ENCODE measurements at regions not wholly inside any gene's neighbourhood (a gene's known extent, or its start where the extent isn't known, plus 50 kb on each side); places are given as distances from the start of the nearest gene placed in this dataset.
"Not testable (repeated sequence)": the region's sequence is repeated elsewhere in the genome, so short reads cannot be mapped to it uniquely, and the experiment has no call there.

- DNase-seq = no peak
Measured at GRCh38 chr20:19835533-19836222, 77.6 kb downstream of the RIN2 start.

GRCh38 chr20:19838468-19838867, 80.4 kb downstream of the RIN2 start:
- DNase-seq = no peak

GRCh38 chr20:19839053-19839452, 81.0 kb downstream of the RIN2 start:
- no peak for DNase-seq

- no peak for DNase-seq
Measured at GRCh38 chr20:19840111-19840710, 82.2 kb downstream of the RIN2 start.

GRCh38 chr20:19841740-19842139, 83.7 kb downstream of the RIN2 start:
- DNase-seq = no peak

GRCh38 chr20:19844850-19845249, 86.8 kb downstream of the RIN2 start:
- not testable (repeated sequence) for DNase-seq

- DNase-seq = no peak
Measured at GRCh38 chr20:19847383-19847782, 89.3 kb downstream of the RIN2 start.

GRCh38 chr20:19849341-19850197, 91.5 kb downstream of the RIN2 start:
- DNase-seq = no peak

- DNase-seq = no peak
Measured at GRCh38 chr20:19850198-19850533, 92.1 kb downstream of the RIN2 start.

GRCh38 chr20:19851861-19852260, 93.8 kb downstream of the RIN2 start:
- no peak for DNase-seq

- DNase-seq = no peak
Measured at GRCh38 chr20:19855416-19855815, 97.4 kb downstream of the RIN2 start.

GRCh38 chr20:19858466-19859371, 100.7 kb downstream of the RIN2 start:
- no peak for DNase-seq

GRCh38 chr20:19859444-19859843, 101.4 kb downstream of the RIN2 start:
- no peak for DNase-seq

- DNase-seq = no peak
Measured at GRCh38 chr20:19860737-19861136, 102.7 kb downstream of the RIN2 start.

GRCh38 chr20:19861147-19861759, 103.2 kb downstream of the RIN2 start:
- DNase-seq = no peak

GRCh38 chr20:19864130-19864529, 106.1 kb downstream of the RIN2 start:
- DNase-seq = no peak

- no peak for DNase-seq
Measured at GRCh38 chr20:19866070-19866469, 108.0 kb downstream of the RIN2 start.

GRCh38 chr20:19867074-19867473, 109.0 kb downstream of the RIN2 start:
- DNase-seq = no peak

- DNase-seq = no peak
Measured at GRCh38 chr20:19867940-19868371, 109.9 kb downstream of the RIN2 start.

- no peak for DNase-seq
Measured at GRCh38 chr20:19868441-19868840, 110.4 kb downstream of the RIN2 start.

GRCh38 chr20:19872001-19872400, 113.9 kb downstream of the RIN2 start:
- DNase-seq = no peak

- no peak for DNase-seq
Measured at GRCh38 chr20:19874040-19874727, 116.1 kb downstream of the RIN2 start.
